Neural progenitor cell (in vitro differentiated cells): ENCODE measurements at regions not wholly inside any gene's neighbourhood (a gene's known extent, or its start where the extent isn't known, plus 50 kb on each side); places are given as distances from the start of the nearest gene placed in this dataset.

ENCODE experiments used
- EZH2 ChIP-seq: fragments of 200-600 bp; sonication (generic); IDR thresholded peaks from 2 replicates; pipeline ENCODE4 v1.6.1; 2017; ENCODE audit warnings: antibody characterized with exemption, mild to moderate bottlenecking, moderate library complexity
- TF ChIP-seq, protein P1 (sequence below): fragments of 200-600 bp; sonication (generic); IDR thresholded peaks from 2 replicates; pipeline ENCODE4 v1.5.1; 2017; ENCODE audit warnings: antibody characterized with exemption, mild to moderate bottlenecking

DNA sequence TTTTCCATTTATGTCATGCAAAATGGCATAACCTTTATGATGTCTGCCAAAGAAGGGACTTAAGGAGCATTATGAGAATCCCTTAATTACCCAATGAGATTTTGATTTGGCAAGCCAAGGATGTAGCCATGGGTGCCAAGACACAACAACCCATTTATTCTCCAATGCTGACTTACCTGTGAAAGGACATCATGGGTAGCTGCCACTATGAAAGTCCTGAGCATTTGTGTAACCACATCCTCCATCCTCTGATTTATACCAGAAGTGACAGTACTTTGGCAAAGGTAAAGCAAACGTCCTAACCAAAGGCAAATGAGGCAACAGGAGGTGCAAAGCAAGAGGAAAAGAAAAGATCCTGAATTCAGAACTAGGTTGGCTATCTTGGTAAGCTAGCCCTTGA lies 87.3 kb upstream of the EMCN start:
- TF ChIP-seq, protein P1, sequence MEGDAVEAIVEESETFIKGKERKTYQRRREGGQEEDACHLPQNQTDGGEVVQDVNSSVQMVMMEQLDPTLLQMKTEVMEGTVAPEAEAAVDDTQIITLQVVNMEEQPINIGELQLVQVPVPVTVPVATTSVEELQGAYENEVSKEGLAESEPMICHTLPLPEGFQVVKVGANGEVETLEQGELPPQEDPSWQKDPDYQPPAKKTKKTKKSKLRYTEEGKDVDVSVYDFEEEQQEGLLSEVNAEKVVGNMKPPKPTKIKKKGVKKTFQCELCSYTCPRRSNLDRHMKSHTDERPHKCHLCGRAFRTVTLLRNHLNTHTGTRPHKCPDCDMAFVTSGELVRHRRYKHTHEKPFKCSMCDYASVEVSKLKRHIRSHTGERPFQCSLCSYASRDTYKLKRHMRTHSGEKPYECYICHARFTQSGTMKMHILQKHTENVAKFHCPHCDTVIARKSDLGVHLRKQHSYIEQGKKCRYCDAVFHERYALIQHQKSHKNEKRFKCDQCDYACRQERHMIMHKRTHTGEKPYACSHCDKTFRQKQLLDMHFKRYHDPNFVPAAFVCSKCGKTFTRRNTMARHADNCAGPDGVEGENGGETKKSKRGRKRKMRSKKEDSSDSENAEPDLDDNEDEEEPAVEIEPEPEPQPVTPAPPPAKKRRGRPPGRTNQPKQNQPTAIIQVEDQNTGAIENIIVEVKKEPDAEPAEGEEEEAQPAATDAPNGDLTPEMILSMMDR: no peak
- TF ChIP-seq EZH2: no peak
